ENCODE measurements at regions not wholly inside any gene's neighbourhood (a gene's known extent, or its start where the extent isn't known, plus 50 kb on each side); places are given as distances from the start of the nearest gene placed in this dataset.

- no peak overlapping the region for H3K27ac ChIP-seq
- no peak for TF ChIP-seq CTCF (conservative IDR thresholded peaks at IDR 0.05)
Observed at GRCh38 chr6:164478426-164478825, 831.0 kb downstream of the C6orf118 start.

- TF ChIP-seq CTCF (conservative IDR thresholded peaks at IDR 0.05) = no peak
- H3K27ac ChIP-seq = no peak overlapping the region
Observed at GRCh38 chr6:164477790-164478189, 831.6 kb downstream of the C6orf118 start.

- H3K27ac ChIP-seq = no peak overlapping the region
- no peak for TF ChIP-seq CTCF (conservative IDR thresholded peaks at IDR 0.05)
Observed at GRCh38 chr6:164477101-164477500, 832.3 kb downstream of the C6orf118 start.

- H3K27ac ChIP-seq = no peak overlapping the region
- TF ChIP-seq CTCF (conservative IDR thresholded peaks at IDR 0.05) = no peak
Observed at GRCh38 chr6:164469276-164469949, 840.0 kb downstream of the C6orf118 start.

- TF ChIP-seq CTCF (conservative IDR thresholded peaks at IDR 0.05) = no peak
- H3K27ac ChIP-seq = no peak overlapping the region
Observed at GRCh38 chr6:164455835-164456234, 853.6 kb downstream of the C6orf118 start.

- no peak overlapping the region for H3K27ac ChIP-seq
- TF ChIP-seq CTCF (conservative IDR thresholded peaks at IDR 0.05) = no peak
Observed at GRCh38 chr6:164453835-164454234, 855.6 kb downstream of the C6orf118 start.

- no peak for TF ChIP-seq CTCF (conservative IDR thresholded peaks at IDR 0.05)
- no peak overlapping the region for H3K27ac ChIP-seq
Observed at GRCh38 chr6:164442572-164442971, 866.8 kb downstream of the C6orf118 start.
